Tibial nerve (tissue), 4 donors: ENCODE measurements at regions not wholly inside any gene's neighbourhood (a gene's known extent, or its start where the extent isn't known, plus 50 kb on each side); places are given as distances from the start of the nearest gene placed in this dataset.

Experiments used
- DNase-seq, 2 donors: peaks; one replicate each; pipeline ENCODE4 v3.0.0-alpha.2; 2019; ENCODE audit warnings: low spot score in 2 of 2
- H3K27ac ChIP-seq, 4 donors: fragments of 200-600 bp; sonication (generic) in 3 of 4; one replicate each; pipeline ENCODE4 v1.5.1; 2017 to 2019; ENCODE audit warnings: mild to moderate bottlenecking in 1 of 4
- H3K27me3 ChIP-seq, 2 donors: fragments of 200-600 bp; sonication (generic) in 1 of 2; one replicate each; pipeline versions ENCODE4 v1.5.1 to v1.6.0; 2017 to 2019
- H3K36me3 ChIP-seq, 3 donors: fragments of 200-600 bp; sonication (generic); one replicate each; pipeline ENCODE4 v1.5.1; 2018 to 2019
- H3K4me1 ChIP-seq, 4 donors: fragments of 200-600 bp; sonication (generic) in 3 of 4; one replicate each; pipeline ENCODE4 v1.5.1; 2017 to 2019
- H3K4me3 ChIP-seq, 4 donors: fragments of 200-600 bp; sonication (generic) in 3 of 4; one replicate each; pipeline ENCODE4 v1.5.1; 2017 to 2019; ENCODE audit warnings: mild to moderate bottlenecking in 1 of 4, moderate library complexity in 1 of 4
- H3K9me3 ChIP-seq, 4 donors: fragments of 200-600 bp; sonication (generic) in 3 of 4; one replicate each; pipeline ENCODE4 v1.5.1; 2017 to 2019
- CTCF ChIP-seq, 5 experiments: fragments of 200-600 bp in 3 of 5; fragments of 450-650 bp in 2 of 5; sonication (generic) in 3 of 5; IDR thresholded peaks; one replicate each; pipeline ENCODE4 v1.5.1; 2016 to 2019; ENCODE audit warnings: antibody characterized with exemption in 5 of 5, mild to moderate bottlenecking in 3 of 5, moderate library complexity in 2 of 5
- EP300 ChIP-seq, 2 donors: sonication (generic); formaldehyde crosslinking; IDR thresholded peaks; one replicate each; pipeline ENCODE4 v1.6.1; 2017; ENCODE audit warnings: antibody characterized with exemption in 2 of 2, mild to moderate bottlenecking in 1 of 2
- POLR2A ChIP-seq, 2 donors: fragments of 450-650 bp; IDR thresholded peaks; one replicate each; pipeline ENCODE4 v1.6.1; 2017; ENCODE audit warnings: antibody characterized with exemption in 2 of 2, mild to moderate bottlenecking in 2 of 2, moderate library complexity in 2 of 2
- WGBS, 2 donors: methylation state at CpG; one replicate each; pipeline ENCODE4 v1.1.5; 2018; 5-methylcytosine and 5-hydroxymethylcytosine counted together

GRCh38 chr3:102712896-102713295 is 278.1 kb downstream of the ZPLD1 start:
- Histone ChIP-seq H3K36me3 (no peaks in the 10 kb centered on the region), H3K4me3 (no peak overlapping the region), H3K27me3 (no peaks in the 10 kb centered on the region), H3K9me3 (no peaks in the 10 kb centered on the region), H3K4me1 (no peaks in the 10 kb centered on the region), H3K27ac (no peak overlapping the region)
- 69 to 80% methylated on average over 5 of the region's 5 CpGs for WGBS, 2 donors
- no peak for DNase-seq
- TF ChIP-seq CTCF (IDR thresholded peaks at IDR 0.05) (no peak), POLR2A (IDR thresholded peaks at IDR 0.05) (no peak), EP300 (IDR thresholded peaks at IDR 0.05) (no peak)

GRCh38 chr3:102714567-102714966 is 279.8 kb downstream of the ZPLD1 start:
- no peaks in the 10 kb centered on the region for H3K9me3 ChIP-seq
- TF ChIP-seq CTCF (IDR thresholded peaks at IDR 0.05), result no peak
- no peaks in the 10 kb centered on the region for H3K36me3 ChIP-seq
- no peak for DNase-seq
- no peaks in the 10 kb centered on the region for H3K4me1 ChIP-seq
- H3K27ac ChIP-seq, result no peak overlapping the region
- 52 to 59% methylated on average over 3 of the region's 3 CpGs for WGBS, 2 donors
- no peaks in the 10 kb centered on the region for H3K27me3 ChIP-seq
- H3K4me3 ChIP-seq, result no peak overlapping the region

- Histone ChIP-seq H3K9me3 (no peaks in the 10 kb centered on the region), H3K27me3 (no peaks in the 10 kb centered on the region), H3K36me3 (no peaks in the 10 kb centered on the region), H3K4me3 (no peak overlapping the region), H3K4me1 (no peaks in the 10 kb centered on the region), H3K27ac (no peak overlapping the region)
- DNase-seq, result no peak
- TF ChIP-seq POLR2A (IDR thresholded peaks at IDR 0.05) (no peak), CTCF (IDR thresholded peaks at IDR 0.05) (no peak), EP300 (IDR thresholded peaks at IDR 0.05) (no peak)
- WGBS, 2 donors, result 73 to 81% methylated on average over 2 of the region's 2 CpGs
Measured at GRCh38 chr3:102715030-102715697, 280.3 kb downstream of the ZPLD1 start.

- 79 to 87% methylated on average over 2 of the region's 2 CpGs for WGBS, 2 donors
- TF ChIP-seq CTCF (IDR thresholded peaks at IDR 0.05), result no peak
- TF ChIP-seq EP300 (IDR thresholded peaks at IDR 0.05), result no peak
- no peak for TF ChIP-seq POLR2A (IDR thresholded peaks at IDR 0.05)
- no peak for DNase-seq
- no peak overlapping the region for H3K4me3 ChIP-seq
- no peaks in the 10 kb centered on the region for H3K9me3 ChIP-seq
- no peaks in the 10 kb centered on the region for H3K36me3 ChIP-seq
- no peak overlapping the region for H3K27ac ChIP-seq
- H3K27me3 ChIP-seq, result no peaks in the 10 kb centered on the region
- peaks cover 0 to 2% (median 0%) of the 10 kb centered on the region in 4 donors for H3K4me1 ChIP-seq
Measured at GRCh38 chr3:102718651-102719050, 283.8 kb downstream of the ZPLD1 start.

- 36 to 37% methylated on average over 2 of the region's 2 CpGs for WGBS, 2 donors
- Histone ChIP-seq H3K9me3 (no peaks in the 10 kb centered on the region), H3K27ac (no peak overlapping the region), H3K4me3 (no peak overlapping the region), H3K27me3 (no peaks in the 10 kb centered on the region), H3K36me3 (no peaks in the 10 kb centered on the region), H3K4me1 (peaks cover 0 to 2% (median 0%) of the 10 kb centered on the region in 4 donors)
- TF ChIP-seq EP300 (IDR thresholded peaks at IDR 0.05), result no peak
- TF ChIP-seq POLR2A (IDR thresholded peaks at IDR 0.05), result no peak
- TF ChIP-seq CTCF (IDR thresholded peaks at IDR 0.05), result no peak
- DNase-seq, result no peak
Measured at GRCh38 chr3:102722317-102722716, 287.5 kb downstream of the ZPLD1 start.
